HEK293 (cell line): ENCODE measurements at regions not wholly inside any gene's neighbourhood (a gene's known extent, or its start where the extent isn't known, plus 50 kb on each side); places are given as distances from the start of the nearest gene placed in this dataset.

Source experiments
- CTCF ChIP-seq: fragments of 450-650 bp; formaldehyde crosslinking; IDR thresholded peaks from 2 replicates; pipeline ENCODE4 v1.5.1; 2016; ENCODE audit warnings: missing biosample characterization, missing genetic modification characterization
- ZNF24 ChIP-seq: fragments of 450-650 bp; formaldehyde crosslinking; IDR thresholded peaks from 2 replicates; pipeline ENCODE4 v1.5.1; 2016; ENCODE audit warnings: missing biosample characterization, missing genetic modification characterization
- ZNF596 ChIP-seq: fragments of 450-650 bp; IDR thresholded peaks from 2 replicates; pipeline ENCODE4 v1.5.0; 2018; ENCODE audit warnings: missing biosample characterization, mild to moderate bottlenecking, missing genetic modification characterization, moderate library complexity
- ZNF701 ChIP-seq: fragments of 450-650 bp; formaldehyde crosslinking; IDR thresholded peaks from 2 replicates; pipeline ENCODE4 v1.5.1; 2016; ENCODE audit warnings: missing biosample characterization, missing genetic modification characterization
- ZNF704 ChIP-seq: fragments of 450-650 bp; formaldehyde crosslinking; IDR thresholded peaks from 2 replicates; pipeline ENCODE4 v1.5.1; 2016; ENCODE audit warnings: missing biosample characterization, missing genetic modification characterization
- ZNF747 ChIP-seq: fragments of 450-650 bp; formaldehyde crosslinking; IDR thresholded peaks from 2 replicates; pipeline ENCODE4 v1.5.1; 2016; ENCODE audit warnings: missing biosample characterization, missing genetic modification characterization
- TF ChIP-seq, protein P1 (sequence below): fragments of 450-650 bp; IDR thresholded peaks from 2 replicates; pipeline ENCODE4 v1.5.1; 2018; ENCODE audit warnings: missing biosample characterization, mild to moderate bottlenecking, missing genetic modification characterization

GRCh38 chr1:219020846-219021245 is 152.8 kb upstream of the LYPLAL1 start:
- TF ChIP-seq ZNF24: no peak
- no peak for TF ChIP-seq CTCF
- no peak for TF ChIP-seq ZNF704 (tag by site-specific recombination)
- no peak for TF ChIP-seq ZNF701 (tag by site-specific recombination)
- no peak for TF ChIP-seq ZNF596
- no peak for TF ChIP-seq ZNF747 (tag by site-specific recombination)
- TF ChIP-seq, protein P1, sequence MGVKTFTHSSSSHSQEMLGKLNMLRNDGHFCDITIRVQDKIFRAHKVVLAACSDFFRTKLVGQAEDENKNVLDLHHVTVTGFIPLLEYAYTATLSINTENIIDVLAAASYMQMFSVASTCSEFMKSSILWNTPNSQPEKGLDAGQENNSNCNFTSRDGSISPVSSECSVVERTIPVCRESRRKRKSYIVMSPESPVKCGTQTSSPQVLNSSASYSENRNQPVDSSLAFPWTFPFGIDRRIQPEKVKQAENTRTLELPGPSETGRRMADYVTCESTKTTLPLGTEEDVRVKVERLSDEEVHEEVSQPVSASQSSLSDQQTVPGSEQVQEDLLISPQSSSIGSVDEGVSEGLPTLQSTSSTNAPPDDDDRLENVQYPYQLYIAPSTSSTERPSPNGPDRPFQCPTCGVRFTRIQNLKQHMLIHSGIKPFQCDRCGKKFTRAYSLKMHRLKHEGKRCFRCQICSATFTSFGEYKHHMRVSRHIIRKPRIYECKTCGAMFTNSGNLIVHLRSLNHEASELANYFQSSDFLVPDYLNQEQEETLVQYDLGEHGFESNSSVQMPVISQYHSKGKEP (tag by site-specific recombination): no peak
